Suprapubic skin (tissue), 4 donors: ENCODE measurements at regions not wholly inside any gene's neighbourhood (a gene's known extent, or its start where the extent isn't known, plus 50 kb on each side); places are given as distances from the start of the nearest gene placed in this dataset.

Experiments used
- DNase-seq, 2 donors: peaks; one replicate each; pipeline ENCODE4 v3.0.0-alpha.2; 2019; ENCODE audit warnings: low spot score in 2 of 2
- H3K27ac ChIP-seq: fragments of 200-600 bp; sonication (generic); one replicate; pipeline ENCODE4 v1.5.1; 2019
- H3K27me3 ChIP-seq: fragments of 200-600 bp; sonication (generic); one replicate; pipeline ENCODE4 v1.5.1; 2019
- H3K36me3 ChIP-seq: fragments of 200-600 bp; sonication (generic); one replicate; pipeline ENCODE4 v1.5.1; 2019
- H3K4me1 ChIP-seq: fragments of 200-600 bp; sonication (generic); one replicate; pipeline ENCODE4 v1.5.1; 2019
- H3K4me3 ChIP-seq: fragments of 200-600 bp; sonication (generic); one replicate; pipeline ENCODE4 v1.5.1; 2019; ENCODE audit warnings: mild to moderate bottlenecking
- H3K9me3 ChIP-seq: fragments of 200-600 bp; sonication (generic); one replicate; pipeline ENCODE4 v1.5.1; 2019
- EP300 ChIP-seq: sonication (generic); formaldehyde crosslinking; IDR thresholded peaks from one replicate; pipeline ENCODE4 v1.6.1; 2017; ENCODE audit warnings: antibody characterized with exemption
- POLR2A ChIP-seq, 2 donors: fragments of 450-650 bp; IDR thresholded peaks; one replicate each; pipeline ENCODE4 v1.6.1; 2017; ENCODE audit warnings: antibody characterized with exemption in 2 of 2, mild to moderate bottlenecking in 2 of 2, moderate library complexity in 2 of 2
- POLR2AphosphoS5 ChIP-seq, 3 donors: sonication (generic); formaldehyde crosslinking; IDR thresholded peaks; one replicate each; pipeline ENCODE4 v1.6.1; 2017; ENCODE audit warnings: antibody characterized with exemption in 3 of 3
- WGBS: methylation state at CpG from one replicate; pipeline ENCODE4 v1.1.5; 2018; 5-methylcytosine and 5-hydroxymethylcytosine counted together
- TF ChIP-seq, protein P1 (sequence below), 2 donors: fragments of 200-600 bp in 1 of 2; fragments of 450-650 bp in 1 of 2; sonication (generic) in 1 of 2; IDR thresholded peaks; one replicate each; pipeline ENCODE4 v1.5.1; 2016 to 2019; ENCODE audit warnings: antibody characterized with exemption in 2 of 2, mild to moderate bottlenecking in 1 of 2, moderate library complexity in 1 of 2

DNA sequence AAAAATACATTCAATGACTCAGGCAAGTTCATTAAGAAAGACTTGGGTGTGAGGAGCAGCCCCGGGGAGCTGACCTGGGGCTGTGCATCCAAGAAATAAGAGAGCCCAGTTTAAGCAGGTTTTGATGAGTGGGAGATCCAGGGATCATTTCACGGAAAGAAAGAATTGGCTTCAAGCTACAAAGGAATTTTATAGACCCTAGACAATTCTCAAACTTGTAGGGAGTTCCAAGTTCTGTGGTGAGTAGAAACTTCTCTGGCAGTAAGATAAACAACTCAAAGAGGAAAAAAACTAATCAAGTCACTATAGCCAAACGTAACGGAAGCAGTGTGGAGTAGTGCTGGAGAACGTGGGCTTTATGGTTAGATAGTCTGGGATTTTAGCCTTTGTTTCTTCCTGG, 175.7 kb upstream of the DDHD1 start:
- Histone ChIP-seq H3K27ac (no peak overlapping the region), H3K36me3 (no peaks in the 10 kb centered on the region), H3K9me3 (no peaks in the 10 kb centered on the region), H3K4me3 (no peak overlapping the region), H3K4me1 (no peaks in the 10 kb centered on the region), H3K27me3 (no peaks in the 10 kb centered on the region)
- WGBS, result 76% methylated on average over 5 of the region's 5 CpGs
- TF ChIP-seq, protein P1, sequence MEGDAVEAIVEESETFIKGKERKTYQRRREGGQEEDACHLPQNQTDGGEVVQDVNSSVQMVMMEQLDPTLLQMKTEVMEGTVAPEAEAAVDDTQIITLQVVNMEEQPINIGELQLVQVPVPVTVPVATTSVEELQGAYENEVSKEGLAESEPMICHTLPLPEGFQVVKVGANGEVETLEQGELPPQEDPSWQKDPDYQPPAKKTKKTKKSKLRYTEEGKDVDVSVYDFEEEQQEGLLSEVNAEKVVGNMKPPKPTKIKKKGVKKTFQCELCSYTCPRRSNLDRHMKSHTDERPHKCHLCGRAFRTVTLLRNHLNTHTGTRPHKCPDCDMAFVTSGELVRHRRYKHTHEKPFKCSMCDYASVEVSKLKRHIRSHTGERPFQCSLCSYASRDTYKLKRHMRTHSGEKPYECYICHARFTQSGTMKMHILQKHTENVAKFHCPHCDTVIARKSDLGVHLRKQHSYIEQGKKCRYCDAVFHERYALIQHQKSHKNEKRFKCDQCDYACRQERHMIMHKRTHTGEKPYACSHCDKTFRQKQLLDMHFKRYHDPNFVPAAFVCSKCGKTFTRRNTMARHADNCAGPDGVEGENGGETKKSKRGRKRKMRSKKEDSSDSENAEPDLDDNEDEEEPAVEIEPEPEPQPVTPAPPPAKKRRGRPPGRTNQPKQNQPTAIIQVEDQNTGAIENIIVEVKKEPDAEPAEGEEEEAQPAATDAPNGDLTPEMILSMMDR (IDR thresholded peaks at IDR 0.05), result no peak
- TF ChIP-seq POLR2AphosphoS5 (IDR thresholded peaks at IDR 0.05) (no peak), EP300 (no peak), POLR2A (IDR thresholded peaks at IDR 0.05) (no peak)
- no peak for DNase-seq

DNA sequence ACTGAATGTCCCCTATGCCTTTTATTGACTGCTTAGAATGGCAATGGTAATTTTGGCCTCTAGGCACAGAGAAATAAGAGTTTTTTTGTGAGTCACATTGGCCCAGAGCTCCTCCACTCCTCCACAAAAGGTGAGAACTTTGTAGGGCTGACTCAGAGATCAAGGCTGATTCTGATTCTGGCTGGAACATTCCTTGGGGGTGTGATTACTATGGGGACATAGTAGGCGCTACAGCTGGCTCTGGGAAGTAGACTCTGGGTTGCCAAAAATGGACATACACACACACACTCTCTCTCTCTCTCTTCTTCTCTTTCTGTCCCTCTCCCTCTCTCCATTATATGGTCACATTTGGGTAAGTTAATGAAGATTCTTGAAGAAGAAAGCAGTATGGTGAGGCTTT, 174.6 kb upstream of the DDHD1 start:
- TF ChIP-seq POLR2AphosphoS5 (IDR thresholded peaks at IDR 0.05) (no peak), POLR2A (IDR thresholded peaks at IDR 0.05) (no peak), EP300 (no peak)
- TF ChIP-seq, protein P1 (IDR thresholded peaks at IDR 0.05), result no peak
- WGBS, result 67% methylated on average over 1 of the region's 1 CpG

DNA sequence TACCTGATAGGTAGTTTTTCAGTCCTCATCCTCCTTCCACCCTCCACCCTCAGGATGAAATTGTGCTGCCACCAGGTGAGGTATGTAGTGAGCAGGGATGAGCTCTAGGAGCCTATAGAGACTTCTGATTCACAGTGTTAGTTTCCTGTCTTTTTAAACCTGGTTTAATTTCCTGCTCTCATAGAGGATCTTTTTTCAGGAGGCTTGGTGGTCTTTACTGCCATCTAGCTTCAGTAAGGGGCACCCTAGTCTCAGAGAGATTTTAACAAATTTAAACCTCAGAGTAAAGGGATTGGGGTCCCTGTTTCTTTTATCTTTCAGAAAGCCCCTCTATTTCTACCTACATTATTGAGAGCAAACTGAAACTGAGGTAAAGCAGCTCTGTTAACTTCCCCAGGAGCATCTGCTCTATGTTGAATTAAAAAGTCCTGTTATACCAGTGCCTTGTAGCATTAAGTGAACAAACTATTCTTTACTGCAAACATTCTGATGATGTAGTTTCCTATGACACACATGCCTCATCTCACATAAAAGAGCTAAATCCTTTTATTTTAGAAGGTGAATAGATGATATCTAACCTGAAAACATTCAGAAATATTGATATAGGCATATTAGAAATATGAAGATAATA, 172.2 kb upstream of the DDHD1 start:
- Histone ChIP-seq H3K4me3 (no peak overlapping the region), H3K9me3 (no peaks in the 10 kb centered on the region), H3K4me1 (no peaks in the 10 kb centered on the region), H3K27me3 (no peaks in the 10 kb centered on the region), H3K36me3 (no peaks in the 10 kb centered on the region), H3K27ac (no peak overlapping the region)
- DNase-seq, result no peak
- TF ChIP-seq, protein P1 (IDR thresholded peaks at IDR 0.05), result no peak

More for the DNA sequence above, 174.6 kb upstream of the DDHD1 start:
- no peaks in the 10 kb centered on the region for H3K36me3 ChIP-seq
- no peak overlapping the region for H3K4me3 ChIP-seq
- DNase-seq, result no peak
- H3K4me1 ChIP-seq, result no peaks in the 10 kb centered on the region
- H3K9me3 ChIP-seq, result no peaks in the 10 kb centered on the region
- no peaks in the 10 kb centered on the region for H3K27me3 ChIP-seq
- no peak overlapping the region for H3K27ac ChIP-seq

DNA sequence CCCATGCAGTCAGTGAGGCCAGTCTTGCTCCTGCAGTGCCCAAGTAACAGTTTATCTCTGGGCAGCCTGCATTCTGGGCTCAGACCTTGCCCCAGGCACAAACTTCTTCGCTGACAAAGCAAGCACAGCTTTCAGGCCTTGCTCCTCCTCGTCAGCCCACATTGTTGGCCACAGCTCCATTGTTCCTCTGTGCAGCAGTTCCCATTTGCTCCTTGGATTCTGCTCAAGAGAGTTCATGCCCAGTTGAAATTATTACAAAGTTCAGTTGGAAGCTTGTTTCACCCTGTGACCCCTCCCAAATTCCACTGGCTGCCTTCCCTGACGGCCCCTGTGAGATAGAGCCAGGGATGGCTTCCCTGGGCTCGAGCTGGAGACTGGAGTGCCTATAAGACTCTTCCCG, 163.4 kb upstream of the DDHD1 start:
- 32% methylated on average over 5 of the region's 5 CpGs for WGBS
- no peak for TF ChIP-seq POLR2A (IDR thresholded peaks at IDR 0.05)
- TF ChIP-seq EP300, result no peak
- TF ChIP-seq POLR2AphosphoS5 (IDR thresholded peaks at IDR 0.05), result no peak
- TF ChIP-seq, protein P1 (IDR thresholded peaks at IDR 0.05), result no peak
- Histone ChIP-seq H3K36me3 (no peaks in the 10 kb centered on the region), H3K4me3 (no peak overlapping the region), H3K4me1 (peaks cover 2% of the 10 kb centered on the region), H3K9me3 (peaks cover 5% of the 10 kb centered on the region), H3K27ac (no peak overlapping the region), H3K27me3 (no peaks in the 10 kb centered on the region)
- no peak for DNase-seq

DNA sequence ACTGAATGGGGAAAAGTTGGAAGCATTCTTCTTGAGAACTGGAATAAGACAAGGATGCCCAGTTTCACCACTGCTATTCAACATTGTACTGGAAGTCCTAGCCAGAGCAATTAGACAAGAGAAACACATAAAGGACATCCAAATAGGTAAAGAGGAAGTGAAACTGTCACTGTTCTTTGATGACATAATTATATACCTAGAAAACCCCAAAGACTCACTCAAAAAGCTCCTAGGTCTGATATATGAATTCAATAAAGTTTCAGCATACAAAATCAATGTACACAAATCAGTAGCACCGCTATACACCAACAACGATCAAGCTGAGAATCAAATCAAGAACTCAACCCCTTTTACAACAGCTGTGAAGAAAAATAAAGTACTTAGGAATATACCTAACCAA, 157.3 kb upstream of the DDHD1 start:
- H3K4me1 ChIP-seq, result peaks cover 7% of the 10 kb centered on the region
- H3K9me3 ChIP-seq, result peaks cover 5% of the 10 kb centered on the region
- 91% methylated on average over 2 of the region's 2 CpGs for whole genome bisulfite sequencing
- H3K4me3 ChIP-seq, result no peak overlapping the region
- H3K36me3 ChIP-seq, result no peaks in the 10 kb centered on the region
- TF ChIP-seq EP300, result no peak
- TF ChIP-seq, protein P1 (IDR thresholded peaks at IDR 0.05), result no peak
- TF ChIP-seq POLR2AphosphoS5 (IDR thresholded peaks at IDR 0.05), result no peak
- no peak for TF ChIP-seq POLR2A (IDR thresholded peaks at IDR 0.05)
- no peak overlapping the region for H3K27ac ChIP-seq
- H3K27me3 ChIP-seq, result no peaks in the 10 kb centered on the region
- DNase-seq, result no peak
